GM18499 (cell line): ENCODE measurements at regions not wholly inside any gene's neighbourhood (a gene's known extent, or its start where the extent isn't known, plus 50 kb on each side); places are given as distances from the start of the nearest gene placed in this dataset.

Experiments
- ATAC-seq: cut with Tn5 transposase; IDR thresholded peaks from one replicate; pipeline ENCODE4 v1.9.1; 2021; ENCODE audit warnings: moderate number of reproducible peaks; ENCODE audit not compliant: insufficient read depth, unreplicated experiment

GRCh38 chr3:157650172-157650571 lies 147.0 kb upstream of the VEPH1 start:
- no peak for ATAC-seq

GRCh38 chr3:157649511-157649910 lies 146.3 kb upstream of the VEPH1 start:
- no peak for ATAC-seq

GRCh38 chr3:157647820-157648219 lies 144.6 kb upstream of the VEPH1 start:
- ATAC-seq = no peak

DNA sequence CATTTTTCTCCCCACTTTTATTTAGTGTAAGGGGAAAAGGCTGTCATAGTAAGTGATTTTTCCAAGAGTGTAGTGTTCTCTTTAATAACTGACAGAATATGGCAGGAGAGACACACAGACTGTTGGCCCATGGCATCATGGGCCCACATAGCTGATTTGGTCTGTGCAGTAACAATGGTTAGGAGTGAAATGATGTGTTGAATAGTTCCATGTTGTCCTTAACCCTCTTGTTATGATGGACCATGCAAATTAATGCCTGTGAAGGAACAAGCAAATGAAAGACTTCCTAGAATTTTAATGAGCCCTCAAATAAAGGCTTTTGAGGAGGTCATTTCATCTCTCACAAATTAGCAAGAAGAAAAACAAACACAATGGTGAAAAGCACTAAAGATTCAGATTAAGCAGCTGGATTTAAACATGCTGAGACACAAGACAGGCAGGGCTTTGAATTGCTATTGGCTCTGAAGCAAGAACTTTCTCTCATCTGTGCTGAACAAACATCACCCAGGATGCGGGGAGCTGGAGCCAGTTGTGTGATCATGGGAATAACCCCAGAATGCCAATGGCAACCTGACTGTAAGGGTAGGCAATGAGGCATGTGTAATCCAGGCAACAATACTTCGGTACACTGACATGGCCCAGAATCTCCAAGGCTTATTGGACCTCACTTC lies 136.7 kb upstream of the VEPH1 start:
- ATAC-seq = no peak

DNA sequence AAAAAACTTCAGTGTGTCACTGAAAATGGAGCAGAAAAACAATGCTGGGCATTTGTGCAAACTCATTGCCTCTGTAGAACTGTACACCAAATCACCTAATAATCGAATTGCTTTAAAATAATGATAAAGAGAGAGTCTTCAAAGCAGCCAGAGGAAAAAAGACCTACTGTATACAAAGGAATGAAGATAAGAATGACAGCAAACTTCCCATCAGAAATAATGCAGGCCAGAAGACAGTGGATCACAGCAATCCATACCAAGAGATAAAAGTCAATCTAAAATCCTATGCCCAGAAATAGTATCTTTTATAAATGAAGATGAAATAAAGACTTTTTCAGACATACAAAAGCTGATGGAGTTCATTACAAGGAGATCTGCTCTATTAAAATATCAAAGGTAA lies 134.7 kb upstream of the VEPH1 start:
- no peak for ATAC-seq

GRCh38 chr3:157633241-157633640 lies 130.0 kb upstream of the VEPH1 start:
- ATAC-seq = no peak

DNA sequence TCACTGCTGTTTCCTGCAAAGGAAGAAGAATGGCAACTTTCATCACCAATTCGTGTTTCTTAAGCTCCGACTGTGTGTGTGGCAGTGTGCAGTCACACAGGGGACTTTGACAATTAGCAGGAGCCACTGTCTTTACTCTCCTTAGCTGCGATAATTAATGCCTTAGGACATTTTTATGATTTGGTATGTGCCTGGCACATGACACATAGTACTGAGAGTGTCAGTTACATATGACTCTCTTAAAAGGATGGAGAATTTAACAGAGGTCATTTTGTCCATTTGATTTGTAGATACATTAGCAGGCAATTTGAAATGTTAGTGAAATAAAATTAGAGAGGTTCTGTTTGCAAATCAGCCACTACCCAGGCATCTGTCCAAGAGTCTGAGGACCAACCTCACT lies 128.9 kb upstream of the VEPH1 start:
- no peak for ATAC-seq

DNA sequence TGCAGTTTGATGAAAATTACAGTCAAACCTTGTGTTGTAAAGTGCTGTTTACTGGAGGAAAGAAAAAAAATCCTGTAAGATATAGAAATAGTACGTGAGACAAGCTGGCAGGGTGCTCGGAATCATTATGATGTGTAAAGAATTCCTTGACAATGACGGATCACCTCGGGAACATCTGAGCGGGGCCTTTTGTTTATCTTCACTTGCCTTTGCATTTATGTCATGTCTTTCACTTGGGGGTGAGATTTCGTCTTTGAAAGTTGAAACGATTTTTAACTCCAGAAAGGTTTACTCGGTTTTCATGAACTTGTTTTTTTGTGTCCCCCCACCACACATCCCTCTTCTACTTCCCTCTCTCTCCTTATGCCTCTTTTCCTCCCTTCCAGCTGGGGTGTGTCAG lies 128.3 kb upstream of the VEPH1 start:
- no peak for ATAC-seq

GRCh38 chr3:157626817-157627216 lies 123.6 kb upstream of the VEPH1 start:
- ATAC-seq = no peak

- no peak for ATAC-seq
Measured at GRCh38 chr3:157624801-157625200, 121.6 kb upstream of the VEPH1 start.

GRCh38 chr3:157618886-157619285 lies 115.7 kb upstream of the VEPH1 start:
- ATAC-seq = no peak

GRCh38 chr3:157618075-157618760 lies 115.0 kb upstream of the VEPH1 start:
- peak; percentile 90 for ATAC-seq

GRCh38 chr3:157614896-157615295 lies 111.7 kb upstream of the VEPH1 start:
- ATAC-seq = no peak

- ATAC-seq = no peak
Measured at GRCh38 chr3:157611536-157612076, 108.4 kb upstream of the VEPH1 start.

GRCh38 chr3:157610876-157611535 lies 107.8 kb upstream of the VEPH1 start:
- no peak for ATAC-seq

DNA sequence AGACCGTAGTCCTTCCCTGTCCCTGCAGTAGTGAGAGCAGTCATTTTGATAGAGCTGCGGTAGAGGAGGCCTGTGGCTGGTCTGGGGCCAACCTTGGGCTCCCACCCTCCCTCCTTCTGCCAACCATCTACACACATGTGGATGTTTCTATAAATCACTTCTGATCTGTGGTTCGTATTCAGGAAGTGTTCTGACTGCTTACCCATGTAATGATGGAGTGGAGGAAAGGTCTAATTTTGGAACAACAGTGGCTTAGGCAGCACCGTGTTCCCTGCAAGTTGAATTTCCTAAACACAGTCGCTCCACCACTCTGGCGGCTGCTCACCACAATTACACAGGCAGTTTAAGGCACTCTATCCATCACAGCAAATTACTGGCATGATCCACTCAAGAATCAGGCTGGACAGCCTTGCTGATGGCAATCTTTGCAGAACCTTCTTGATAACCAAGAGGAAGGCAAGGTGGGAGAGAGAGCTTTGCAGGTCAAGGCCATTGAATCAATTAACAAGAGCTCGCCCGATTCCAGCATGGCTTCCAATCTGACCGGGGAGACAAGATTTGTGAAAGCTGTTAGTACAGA lies 104.7 kb upstream of the VEPH1 start:
- no peak for ATAC-seq

- ATAC-seq = no peak
Measured at GRCh38 chr3:157606852-157607197, 103.6 kb upstream of the VEPH1 start.

GRCh38 chr3:157606011-157606851 lies 103.0 kb upstream of the VEPH1 start:
- peak; percentile 83 for ATAC-seq

DNA sequence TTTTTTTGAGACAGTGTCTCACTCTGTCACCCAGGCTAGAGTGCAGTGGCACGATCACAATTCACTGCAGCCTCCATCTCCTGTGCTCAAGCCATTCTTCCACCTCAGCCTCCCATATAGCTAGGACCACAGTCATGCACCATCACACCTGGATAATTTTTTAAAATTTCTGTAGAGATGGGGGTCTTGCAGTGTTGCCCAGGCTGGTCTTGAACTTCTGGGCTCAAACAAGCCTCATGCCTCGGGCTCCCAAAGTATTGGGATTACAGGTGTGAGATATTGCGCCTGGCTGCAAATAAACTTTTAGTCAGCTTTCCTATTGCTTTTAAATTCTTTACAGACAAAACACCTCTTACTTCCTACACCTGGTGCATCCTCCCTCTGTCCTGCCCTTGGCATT lies 102.1 kb upstream of the VEPH1 start:
- no peak for ATAC-seq

DNA sequence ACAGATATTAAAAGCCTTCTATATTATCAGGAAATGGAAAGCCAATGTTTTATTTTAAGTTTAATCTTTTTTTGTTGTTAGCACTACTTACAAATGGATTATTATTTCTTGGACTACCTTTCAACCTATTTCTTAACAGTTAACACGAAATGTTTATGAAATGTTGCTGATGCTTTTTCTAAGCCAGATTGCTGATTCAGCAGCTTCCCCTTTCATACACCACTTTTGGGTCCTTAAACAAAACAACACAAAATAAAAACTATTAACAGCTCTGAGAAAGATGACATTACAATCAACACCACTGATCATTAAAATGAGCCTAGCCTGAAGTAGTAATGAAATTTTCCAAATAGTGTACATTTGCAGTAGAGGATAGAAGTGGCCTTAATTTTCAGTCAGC lies 99.2 kb upstream of the VEPH1 start:
- ATAC-seq = no peak
